Right cardiac atrium (tissue), 5 donors: ENCODE measurements at regions not wholly inside any gene's neighbourhood (a gene's known extent, or its start where the extent isn't known, plus 50 kb on each side); places are given as distances from the start of the nearest gene placed in this dataset.
A peak's percentile ranks its signal among the peaks of the same experiment; 100 is the strongest.

ENCODE experiments used
- ATAC-seq, 2 donors: fragments of 200-7000 bp; cut with Tn5 transposase; one replicate each; pipeline versions ENCODE4 v1.8.0 to v1.9.1; 2020; ENCODE audit warnings: moderate library complexity in 2 of 2, mild to moderate bottlenecking in 1 of 2
- DNase-seq, 3 donors: peaks; one replicate each; pipeline ENCODE4 v3.0.0-alpha.2; 2020
- H3K27ac ChIP-seq: one replicate; pipeline ENCODE4 v1.5.1; 2013; ENCODE audit warnings: mild to moderate bottlenecking, low read length, control low read depth, moderate library complexity
- H3K27me3 ChIP-seq: one replicate; pipeline ENCODE4 v1.6.1; 2013; ENCODE audit not compliant: control insufficient read depth, insufficient read depth
- H3K4me1 ChIP-seq: one replicate; pipeline ENCODE4 v1.6.1; 2013; ENCODE audit warnings: low read length; ENCODE audit not compliant: control insufficient read depth, insufficient read depth
- H3K4me3 ChIP-seq: one replicate; pipeline ENCODE4 v1.5.1; 2013; ENCODE audit warnings: low read length, control low read depth
- H3K9me3 ChIP-seq: one replicate; pipeline ENCODE4 v1.6.1; 2013; ENCODE audit warnings: low read length; ENCODE audit not compliant: control insufficient read depth
- WGBS: extraction: QIAGEN DNeasy Blood & Tissue Kit; methylation state at CpG from one replicate; pipeline ENCODE4 v1.1.7; 2013; 5-methylcytosine and 5-hydroxymethylcytosine counted together
- intact Hi-C, 4 donors: fragments of 100-400 bp; cut with DNase I; formaldehyde crosslinking; loops; one replicate each; pipeline versions ENCODE4 v1.11.0 to v1.14.0; 2022 to 2023
- donor health status: healthy with polysubstance abuse.
- donor health status: DM: no; HTN: yes; CAD: no.
- donor health status: DM: no; HTN: no; CAD: no.
- donor health status: DM: no; HTN: yes; CAD: no; lungs with severe emphysema.
- donor health status: DM: yes; HTN: yes; CAD: no.

DNA sequence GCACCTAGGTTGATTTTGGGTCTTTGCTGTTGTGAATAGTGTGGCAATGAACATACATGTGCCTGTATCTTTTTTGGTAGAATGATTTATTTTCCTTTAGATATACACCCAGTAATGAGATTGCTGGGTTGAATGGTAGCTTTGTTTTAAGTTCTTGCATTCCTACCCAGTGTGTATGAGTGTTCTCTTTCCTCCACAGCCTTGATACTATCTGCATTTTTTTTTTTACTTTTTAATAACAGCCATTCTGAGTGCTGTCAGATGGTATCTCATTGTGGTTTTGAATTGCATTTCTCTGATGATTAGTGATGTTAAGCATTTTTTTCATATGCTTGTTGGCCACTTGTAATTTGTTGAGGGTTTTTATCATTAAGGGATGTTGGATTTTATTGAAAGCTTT lies 351.8 kb upstream of the GNPDA2 start:
- no peak overlapping the region for H3K4me3 ChIP-seq
- H3K27me3 ChIP-seq: no peaks in the 10 kb centered on the region
- ATAC-seq (no peak), DNase-seq (no peak)
- intact Hi-C loops: no loop called here
- no peak overlapping the region for H3K27ac ChIP-seq
- H3K9me3 ChIP-seq: no peaks in the 10 kb centered on the region
- H3K4me1 ChIP-seq: no peaks in the 10 kb centered on the region

DNA sequence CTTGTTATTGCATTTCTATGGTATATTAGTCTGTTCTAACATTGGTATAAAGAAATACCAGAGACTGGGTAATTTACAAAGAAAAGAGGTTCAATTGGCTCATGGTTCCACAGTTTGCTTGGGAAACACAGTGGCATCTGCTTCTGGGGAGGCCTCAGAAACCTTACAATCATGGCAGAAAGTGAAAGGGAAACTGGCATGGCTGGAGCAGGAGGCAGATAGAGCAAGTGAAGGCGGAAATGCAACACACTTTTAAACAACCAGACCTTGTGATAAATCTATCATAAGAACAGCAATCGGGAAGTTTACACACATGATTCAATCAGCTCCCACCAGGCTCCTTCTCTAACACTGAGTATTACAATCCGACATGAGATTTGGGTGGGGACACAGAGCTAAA lies 346.6 kb upstream of the GNPDA2 start:
- no peak for DNase-seq
- no peak overlapping the region for H3K27ac ChIP-seq
- H3K9me3 ChIP-seq: no peaks in the 10 kb centered on the region
- H3K27me3 ChIP-seq: no peaks in the 10 kb centered on the region
- 76% methylated on average over 3 of the region's 3 CpGs for WGBS
- intact Hi-C loops: no loop called here
- no peak overlapping the region for H3K4me3 ChIP-seq
- no peak for ATAC-seq
- H3K4me1 ChIP-seq: no peaks in the 10 kb centered on the region

DNA sequence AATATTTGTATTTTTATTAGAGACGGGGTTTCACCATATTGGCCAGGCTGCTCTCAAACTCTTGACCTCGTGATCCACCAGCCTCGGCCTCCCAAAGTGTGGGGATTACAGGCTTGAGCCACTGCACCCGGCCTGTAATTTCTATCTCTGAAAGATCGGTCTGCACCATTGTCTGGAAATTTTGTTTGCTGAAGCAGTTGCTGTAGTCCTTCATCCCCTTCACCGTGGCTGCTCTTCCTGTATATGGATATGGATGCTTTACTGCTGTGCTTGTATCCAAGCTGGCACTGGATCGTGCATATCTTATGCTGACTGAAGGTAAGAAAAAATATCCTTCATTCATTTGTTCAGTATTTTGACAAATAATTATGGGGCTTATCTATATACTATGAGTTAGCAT lies 338.4 kb upstream of the GNPDA2 start:
- DNase-seq: no peak
- H3K9me3 ChIP-seq: no peaks in the 10 kb centered on the region
- 84% methylated on average over 7 of the region's 7 CpGs for WGBS
- no peaks in the 10 kb centered on the region for H3K27me3 ChIP-seq
- ATAC-seq: no peak
- intact Hi-C loops: no loop called here
- H3K4me1 ChIP-seq: no peaks in the 10 kb centered on the region
- H3K4me3 ChIP-seq: no peak overlapping the region
- H3K27ac ChIP-seq: no peak overlapping the region

DNA sequence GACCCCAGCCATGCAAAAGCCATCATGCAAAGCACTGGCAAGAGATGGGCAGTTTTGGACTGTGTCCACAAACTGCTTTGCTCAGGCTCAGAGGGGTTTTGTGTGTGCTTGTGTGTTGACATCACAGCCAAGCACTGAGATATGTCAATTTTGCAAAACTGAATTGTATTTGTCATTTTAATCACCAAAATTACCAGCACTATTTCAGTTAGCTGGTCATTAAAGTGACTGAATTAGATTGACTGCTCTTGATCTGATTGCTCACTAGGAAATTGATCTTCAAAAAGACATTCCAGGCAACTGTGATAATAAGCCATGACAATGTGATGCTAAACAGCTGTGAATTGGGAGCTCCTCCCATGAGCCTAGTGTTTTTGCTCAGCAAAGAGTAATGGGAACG lies 337.3 kb upstream of the GNPDA2 start:
- Histone ChIP-seq H3K4me3 (no peak overlapping the region), H3K9me3 (no peaks in the 10 kb centered on the region), H3K27me3 (no peaks in the 10 kb centered on the region), H3K4me1 (no peaks in the 10 kb centered on the region), H3K27ac (no peak overlapping the region)
- intact Hi-C loops: no loop called here
- ATAC-seq: no peak
- DNase-seq: no peak
- 17% methylated on average over 1 of the region's 1 CpG for WGBS

DNA sequence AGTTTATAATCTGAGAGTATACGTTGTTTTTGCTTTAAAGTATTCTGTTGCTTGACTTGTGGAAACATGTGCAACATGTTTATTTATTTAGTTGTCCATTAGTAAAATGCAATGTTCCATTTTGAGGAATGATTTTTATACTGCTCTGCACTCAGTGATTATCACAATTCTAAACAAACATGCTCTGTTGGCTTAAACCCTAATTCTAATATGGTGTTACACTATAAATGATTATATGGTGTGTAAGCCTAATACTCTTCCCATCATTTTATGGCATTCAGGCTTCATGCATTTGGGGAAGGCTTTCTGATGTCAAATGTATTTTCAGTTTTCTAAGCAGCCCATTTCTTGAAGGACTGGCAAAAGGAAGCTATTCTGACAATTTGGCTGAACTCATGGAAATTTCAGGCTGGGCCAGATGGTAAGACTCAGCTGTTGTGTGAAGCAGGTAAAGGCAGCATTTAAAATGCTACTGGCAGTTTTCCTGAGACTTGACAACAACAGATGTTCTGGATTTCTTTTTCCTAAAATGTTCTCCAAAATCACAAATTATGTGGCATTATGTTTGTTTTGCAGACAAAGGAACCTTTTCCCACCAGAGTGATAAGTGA lies 336.7 kb upstream of the GNPDA2 start:
- H3K27ac ChIP-seq: no peak overlapping the region
- H3K27me3 ChIP-seq: no peaks in the 10 kb centered on the region
- WGBS: 48% methylated on average over 1 of the region's 1 CpG
- no peaks in the 10 kb centered on the region for H3K4me1 ChIP-seq
- H3K4me3 ChIP-seq: no peak overlapping the region
- DNase-seq (no peak), ATAC-seq (no peak)
- no peaks in the 10 kb centered on the region for H3K9me3 ChIP-seq
- intact Hi-C loops: no loop called here

DNA sequence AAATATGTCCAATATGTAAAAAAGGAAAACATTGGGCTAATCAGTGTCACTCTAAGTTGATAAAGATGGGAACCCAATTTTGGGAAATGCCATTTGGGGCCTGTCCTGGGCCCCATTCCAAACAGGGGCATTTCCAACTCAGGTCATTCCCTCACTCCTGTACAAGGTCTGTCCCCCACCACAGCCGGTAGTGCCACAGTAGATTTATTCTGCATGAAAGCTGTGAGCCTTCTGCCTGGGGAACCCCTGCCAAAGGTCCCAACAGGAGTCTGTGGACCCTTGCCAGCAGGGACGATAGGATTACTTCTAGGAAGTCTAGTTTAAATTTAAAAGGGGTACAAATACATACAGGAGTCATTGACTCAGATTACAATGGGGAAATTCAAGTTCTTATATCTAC lies 317.6 kb upstream of the GNPDA2 start:
- intact Hi-C loops: no loop called here
- ATAC-seq (no peak), DNase-seq (peak in 1 of 3 donors; percentile 26)
- 18% methylated on average over 2 of the region's 2 CpGs for WGBS
- H3K27me3 ChIP-seq: no peaks in the 10 kb centered on the region
- no peak overlapping the region for H3K4me3 ChIP-seq
- no peaks in the 10 kb centered on the region for H3K4me1 ChIP-seq
- no peaks in the 10 kb centered on the region for H3K9me3 ChIP-seq
- no peak overlapping the region for H3K27ac ChIP-seq

DNA sequence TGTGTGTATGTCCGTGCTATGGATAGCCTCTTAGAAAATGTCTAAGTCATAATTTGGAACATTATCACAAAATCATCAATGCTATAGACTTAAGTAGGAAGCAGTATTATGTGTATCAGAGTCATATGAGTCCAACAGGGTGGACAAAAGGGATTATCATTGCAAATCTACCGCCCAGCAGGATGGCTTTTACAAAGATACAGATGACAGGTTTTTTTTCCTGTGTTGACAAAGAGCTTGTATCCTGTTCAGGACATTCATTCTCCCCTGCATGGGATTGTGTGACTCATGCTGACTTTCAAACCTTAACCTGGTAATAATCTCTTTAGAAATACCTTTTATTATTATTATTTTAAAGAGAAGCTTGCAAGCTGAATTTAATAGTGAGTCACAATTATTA lies 310.3 kb upstream of the GNPDA2 start:
- no peak for DNase-seq
- Histone ChIP-seq H3K4me1 (no peaks in the 10 kb centered on the region), H3K9me3 (no peaks in the 10 kb centered on the region), H3K27ac (no peak overlapping the region), H3K4me3 (no peak overlapping the region), H3K27me3 (no peaks in the 10 kb centered on the region)
- intact Hi-C loops: no loop called here
- 61% methylated on average over 2 of the region's 2 CpGs for WGBS
- ATAC-seq: no peak

DNA sequence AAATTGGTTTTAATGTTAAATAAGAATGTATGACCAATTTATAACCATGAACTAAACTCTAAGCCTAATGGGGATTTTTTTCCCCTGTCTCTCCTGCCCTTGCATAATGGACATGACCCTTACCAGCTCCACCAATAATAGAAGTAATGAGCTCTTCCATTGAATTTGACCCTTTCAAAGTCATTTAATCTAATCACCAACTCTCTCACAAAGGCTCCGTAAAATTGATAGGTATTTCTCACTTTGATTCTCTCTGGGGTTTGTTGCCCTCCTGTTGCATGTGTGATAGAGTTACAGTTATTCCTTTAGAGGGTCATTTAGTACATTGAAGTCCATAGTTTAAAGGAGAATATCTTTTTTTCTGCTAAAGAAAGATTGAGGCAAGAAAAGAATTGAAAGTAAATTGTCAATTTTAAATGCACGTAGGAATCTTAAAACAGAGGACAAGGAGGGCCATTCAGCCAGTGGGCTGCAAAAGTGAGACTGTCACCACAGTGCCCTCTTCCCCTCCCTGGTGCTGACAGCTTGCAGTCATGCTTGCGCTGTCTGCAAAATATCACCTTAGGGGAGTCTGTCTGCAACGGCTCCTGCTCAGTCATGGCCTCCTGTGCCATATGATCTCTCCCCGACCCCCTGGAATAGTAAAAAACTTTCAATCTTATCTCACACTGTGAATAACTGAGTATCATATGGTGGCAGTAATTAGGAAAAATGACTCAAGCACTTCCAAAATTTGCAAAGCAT lies 307.5 kb upstream of the GNPDA2 start:
- DNase-seq: peak in 1 of 3 donors; percentile 52
- Histone ChIP-seq H3K27me3 (no peaks in the 10 kb centered on the region), H3K9me3 (no peaks in the 10 kb centered on the region), H3K4me1 (no peaks in the 10 kb centered on the region), H3K27ac (no peak overlapping the region), H3K4me3 (no peak overlapping the region)
- peak; percentile 74 to 88 for ATAC-seq
- intact Hi-C loops: no loop called here
- 18% methylated on average over 5 of the region's 5 CpGs for WGBS

DNA sequence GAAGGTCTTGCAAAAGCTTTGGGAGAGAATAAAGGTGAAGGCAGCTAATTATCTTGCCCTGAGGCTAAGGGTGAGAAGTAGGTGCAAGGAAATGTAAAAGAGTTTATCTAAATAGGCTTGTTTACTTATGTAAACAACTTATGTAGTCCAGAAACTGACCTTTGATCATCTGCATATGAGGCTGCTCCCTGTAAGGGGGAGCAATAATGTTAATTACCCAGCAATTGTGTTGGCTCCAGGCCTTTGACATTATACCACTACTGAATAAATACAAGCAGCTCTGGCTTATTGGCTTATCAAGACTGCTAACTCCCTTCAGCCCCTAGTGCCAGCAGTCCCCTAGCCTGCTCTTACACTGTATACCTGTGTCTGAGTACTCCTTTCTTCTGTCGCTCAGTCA lies 303.7 kb upstream of the GNPDA2 start:
- no peaks in the 10 kb centered on the region for H3K27me3 ChIP-seq
- no peaks in the 10 kb centered on the region for H3K4me1 ChIP-seq
- no peaks in the 10 kb centered on the region for H3K9me3 ChIP-seq
- no peak overlapping the region for H3K4me3 ChIP-seq
- intact Hi-C loops: no loop called here
- 94% methylated on average over 1 of the region's 1 CpG for WGBS
- DNase-seq (no peak), ATAC-seq (no peak)
- H3K27ac ChIP-seq: no peak overlapping the region

DNA sequence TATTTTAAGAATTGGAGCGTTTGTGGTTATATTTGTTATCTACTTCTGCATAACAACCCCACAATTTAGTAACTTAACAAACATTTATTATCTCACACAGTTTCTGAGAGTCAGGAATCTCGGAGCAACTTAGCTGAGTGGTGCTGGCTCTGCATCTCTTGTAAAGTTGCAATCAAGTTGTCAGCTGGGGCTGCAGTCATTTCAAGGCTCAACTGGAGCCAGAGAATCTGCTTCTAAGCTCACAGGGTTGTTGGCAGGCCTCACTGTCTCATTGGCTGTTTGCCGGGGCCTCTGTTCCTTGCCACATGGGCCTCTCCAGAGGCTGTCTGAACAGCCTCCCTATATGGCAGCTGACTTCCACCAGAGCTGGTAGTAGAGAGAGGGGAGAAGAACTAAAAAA lies 281.2 kb upstream of the GNPDA2 start:
- Histone ChIP-seq H3K9me3 (no peaks in the 10 kb centered on the region), H3K4me3 (no peak overlapping the region), H3K27me3 (no peaks in the 10 kb centered on the region), H3K27ac (no peak overlapping the region), H3K4me1 (no peaks in the 10 kb centered on the region)
- peak in 1 of 3 donors; percentile 18 for DNase-seq
- ATAC-seq: no peak
- WGBS: 37% methylated on average over 3 of the region's 3 CpGs
- intact Hi-C loops: no loop called here

DNA sequence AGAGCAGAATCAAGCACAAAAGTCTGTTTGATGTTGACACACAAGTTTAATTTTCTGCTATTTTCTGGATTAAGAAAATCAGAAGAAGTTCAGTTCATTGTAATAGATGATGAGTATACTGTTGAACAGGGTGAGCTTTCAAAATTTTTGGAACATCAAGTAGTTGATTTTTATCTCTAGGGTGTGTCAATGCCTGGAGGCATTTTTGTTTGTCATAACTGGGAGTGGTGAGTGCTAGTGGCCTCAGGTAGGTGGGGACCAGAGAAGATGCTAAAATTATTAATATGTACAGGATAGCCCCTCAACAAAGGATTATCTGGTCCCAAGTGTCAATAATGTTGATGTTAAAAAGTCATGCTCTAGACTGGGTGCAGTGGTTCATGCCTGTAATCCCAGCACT lies 279.7 kb upstream of the GNPDA2 start:
- intact Hi-C loops: no loop called here
- Histone ChIP-seq H3K4me1 (no peaks in the 10 kb centered on the region), H3K9me3 (no peaks in the 10 kb centered on the region), H3K4me3 (no peak overlapping the region), H3K27ac (no peak overlapping the region), H3K27me3 (no peaks in the 10 kb centered on the region)
- ATAC-seq (no peak), DNase-seq (no peak)
